K562 (cell line): ENCODE measurements at regions not wholly inside any gene's neighbourhood (a gene's known extent, or its start where the extent isn't known, plus 50 kb on each side); places are given as distances from the start of the nearest gene placed in this dataset.

ENCODE experiments used
- BCLAF1 ChIP-seq, 2 experiments: fragments of 450-650 bp in 1 of 2; IDR thresholded peaks; 2 replicates each; pipeline ENCODE4 v1.6.1; 2011 to 2017; ENCODE audit warnings: low read depth in 2 of 2, antibody characterized with exemption in 1 of 2, borderline replicate concordance in 1 of 2, low read length in 1 of 2, mild to moderate bottlenecking in 1 of 2, mixed read lengths in 1 of 2; ENCODE audit not compliant: control insufficient read depth in 1 of 2
- CEBPG ChIP-seq, 3 experiments: fragments of 200-800 bp in 1 of 3; sonication (Bioruptor generic) in 1 of 3; sonication (generic) in 1 of 3; formaldehyde crosslinking in 1 of 3; IDR thresholded peaks in 2 of 3; conservative IDR thresholded peaks in 1 of 3; 2 replicates each; pipeline versions ENCODE4 v1.6.1 to v1.8.0; 2016 to 2022; ENCODE audit warnings: missing compliant biosample characterization in 2 of 3, missing genetic modification characterization in 2 of 3, mild to moderate bottlenecking in 1 of 3, missing genetic modification reagents in 1 of 3
- CEBPZ ChIP-seq: fragments of 150-350 bp; IDR thresholded peaks from 2 replicates; pipeline ENCODE4 v1.6.1; 2014; ENCODE audit warnings: low read depth, mild to moderate bottlenecking, low read length, borderline replicate concordance
- ESRRB ChIP-seq: fragments of 250-450 bp; sonication (Bioruptor Pico); IDR thresholded peaks from 2 replicates; pipeline ENCODE4 v1.5.0; 2020; ENCODE audit warnings: mild to moderate bottlenecking, moderate library complexity, borderline replicate concordance
- RREB1 ChIP-seq: fragments of 250-450 bp; sonication (Bioruptor Pico); IDR thresholded peaks from 2 replicates; pipeline ENCODE4 v1.4.0; 2020
- SMARCB1 ChIP-seq: IDR thresholded peaks from 2 replicates; pipeline ENCODE4 v1.6.1; 2011; ENCODE audit warnings: improper control_type of control experiment, low read depth; ENCODE audit not compliant: insufficient read length
- SMC3 ChIP-seq: conservative IDR thresholded peaks from 2 replicates; pipeline ENCODE4 v1.6.1; 2011; ENCODE audit warnings: low read depth, low read length, improper control_type of control experiment; ENCODE audit not compliant: insufficient read depth
- USF1 ChIP-seq: sonication (generic); formaldehyde crosslinking; IDR thresholded peaks from 2 replicates; pipeline ENCODE4 v1.9.0; 2022; ENCODE audit warnings: mild to moderate bottlenecking, missing genetic modification reagents
- ZBTB9 ChIP-seq: fragments of 450-650 bp; formaldehyde crosslinking; IDR thresholded peaks from 2 replicates; pipeline ENCODE4 v1.4.0; 2020; ENCODE audit warnings: mild to moderate bottlenecking, moderate library complexity
- ZNF644 ChIP-seq: fragments of 200-800 bp; sonication (Bioruptor generic); IDR thresholded peaks from 2 replicates; pipeline ENCODE4 v1.6.1; 2016; ENCODE audit warnings: low read depth, missing genetic modification characterization, missing compliant biosample characterization

GRCh38 chrX:40172401-40173142 lies 74.8 kb upstream of the BCOR start (continued):
- TF ChIP-seq CEBPZ (no peak), ZBTB9 (CRISPR knock-in tag) (no peak), BCLAF1 (IDR thresholded peaks at IDR 0.05; ENCODE audit: borderline replicate concordance in 1 of 2, control insufficient read depth in 1 of 2, low read depth in 2 of 2, low read length in 1 of 2) (peak in 1 of 2 experiments; percentile 53; a peak in 1 of 4 replicates), SMARCB1 (no peak), SMC3 (no peak), ESRRB (CRISPR knock-in tag) (no peak), USF1 (CRISPR knock-in tag) (no peak), RREB1 (no peak), ZNF644 (tag) (no peak), CEBPG (CRISPR knock-in tag; IDR thresholded peaks at IDR 0.05) (no peak), CEBPG (tag; conservative IDR thresholded peaks at IDR 0.05 in 1 of 2, IDR thresholded peaks at IDR 0.05 in 1 of 2) (peak; percentile 4 to 5; a peak in 1 of 4 replicates)
